MM.1S (cell line): ENCODE measurements at regions not wholly inside any gene's neighbourhood (a gene's known extent, or its start where the extent isn't known, plus 50 kb on each side); places are given as distances from the start of the nearest gene placed in this dataset.

Experiments
- EZH2phosphoT487 ChIP-seq: fragments of 300-600 bp; sonication (generic); IDR thresholded peaks from 2 replicates; pipeline ENCODE4 v1.6.1; 2018; ENCODE audit warnings: antibody characterized with exemption, low read length
- TF ChIP-seq, protein P1 (sequence below): fragments of 300-600 bp; sonication (generic); IDR thresholded peaks from 2 replicates; pipeline ENCODE4 v1.5.1; 2016; ENCODE audit warnings: antibody characterized with exemption, low read length, mixed read lengths

DNA sequence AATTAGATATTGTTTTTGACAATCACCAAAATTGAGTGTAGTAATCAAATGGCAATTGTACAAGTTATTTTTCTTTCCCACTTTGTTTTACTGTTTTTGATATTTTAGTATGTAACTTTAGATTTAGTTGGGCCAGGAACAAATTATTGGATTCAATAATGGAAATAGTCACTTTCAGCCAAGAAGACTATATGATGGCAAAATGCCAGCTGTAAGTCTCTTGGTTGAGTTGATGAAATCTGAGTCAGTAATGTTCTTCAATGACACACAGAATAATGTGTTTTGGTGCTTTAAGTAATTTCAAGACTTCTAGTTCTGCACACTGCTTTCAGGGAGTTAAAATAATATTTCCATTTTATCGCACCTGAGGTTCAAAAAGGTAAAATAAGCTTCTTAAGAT is 2022.0 kb upstream of the CELF4 start:
- TF ChIP-seq, protein P1, sequence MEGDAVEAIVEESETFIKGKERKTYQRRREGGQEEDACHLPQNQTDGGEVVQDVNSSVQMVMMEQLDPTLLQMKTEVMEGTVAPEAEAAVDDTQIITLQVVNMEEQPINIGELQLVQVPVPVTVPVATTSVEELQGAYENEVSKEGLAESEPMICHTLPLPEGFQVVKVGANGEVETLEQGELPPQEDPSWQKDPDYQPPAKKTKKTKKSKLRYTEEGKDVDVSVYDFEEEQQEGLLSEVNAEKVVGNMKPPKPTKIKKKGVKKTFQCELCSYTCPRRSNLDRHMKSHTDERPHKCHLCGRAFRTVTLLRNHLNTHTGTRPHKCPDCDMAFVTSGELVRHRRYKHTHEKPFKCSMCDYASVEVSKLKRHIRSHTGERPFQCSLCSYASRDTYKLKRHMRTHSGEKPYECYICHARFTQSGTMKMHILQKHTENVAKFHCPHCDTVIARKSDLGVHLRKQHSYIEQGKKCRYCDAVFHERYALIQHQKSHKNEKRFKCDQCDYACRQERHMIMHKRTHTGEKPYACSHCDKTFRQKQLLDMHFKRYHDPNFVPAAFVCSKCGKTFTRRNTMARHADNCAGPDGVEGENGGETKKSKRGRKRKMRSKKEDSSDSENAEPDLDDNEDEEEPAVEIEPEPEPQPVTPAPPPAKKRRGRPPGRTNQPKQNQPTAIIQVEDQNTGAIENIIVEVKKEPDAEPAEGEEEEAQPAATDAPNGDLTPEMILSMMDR, result no peak
- no peak for TF ChIP-seq EZH2phosphoT487
